Erythroblast (primary cell): ENCODE measurements at regions not wholly inside any gene's neighbourhood (a gene's known extent, or its start where the extent isn't known, plus 50 kb on each side); places are given as distances from the start of the nearest gene placed in this dataset.
"Not testable (repeated sequence)": the region's sequence is repeated elsewhere in the genome, so short reads cannot be mapped to it uniquely, and the experiment has no call there.

ENCODE experiments used
- DNase-seq, 2 experiments: peaks; one replicate each; lab custom pipeline; 2025; lab: John Stamatoyannopoulos, UW
- GATA1 ChIP-seq: IDR thresholded peaks from 2 replicates; pipeline ENCODE4 v1.6.1; 2011; ENCODE audit warnings: low read depth, mild to moderate bottlenecking, control low read depth, low read length, moderate library complexity
- POLR2A ChIP-seq: IDR thresholded peaks from 2 replicates; pipeline ENCODE4 v1.6.1; 2011; ENCODE audit warnings: mild to moderate bottlenecking, low read length

GRCh38 chr3:177800561-177800960, 603.3 kb upstream of the TBL1XR1 start:
- no peak for DNase-seq

GRCh38 chr3:177802151-177802900, 605.0 kb upstream of the TBL1XR1 start:
- TF ChIP-seq GATA1, result no peak
- TF ChIP-seq POLR2A, result no peak

More at GRCh38 chr3:177800561-177800960, 603.3 kb upstream of the TBL1XR1 start:
- no peak for TF ChIP-seq GATA1
- no peak for TF ChIP-seq POLR2A

GRCh38 chr3:177803500-177803899, 606.2 kb upstream of the TBL1XR1 start:
- TF ChIP-seq GATA1, result no peak
- TF ChIP-seq POLR2A, result no peak
- DNase-seq, result no peak

More at GRCh38 chr3:177802151-177802900, 605.0 kb upstream of the TBL1XR1 start:
- no peak for DNase-seq

GRCh38 chr3:177804032-177804431, 606.8 kb upstream of the TBL1XR1 start:
- TF ChIP-seq GATA1 (no peak), POLR2A (no peak)
- no peak for DNase-seq

GRCh38 chr3:177804646-177805045, 607.4 kb upstream of the TBL1XR1 start:
- no peak for DNase-seq
- TF ChIP-seq GATA1 (no peak), POLR2A (no peak)

GRCh38 chr3:177807150-177807875, 610.0 kb upstream of the TBL1XR1 start:
- TF ChIP-seq POLR2A (no peak), GATA1 (no peak)
- no peak for DNase-seq

- not testable (repeated sequence) for DNase-seq
Observed at GRCh38 chr3:177808928-177809478, 611.7 kb upstream of the TBL1XR1 start.

- no peak for TF ChIP-seq POLR2A
- TF ChIP-seq GATA1, result no peak
Observed at GRCh38 chr3:177810162-177810623, 612.9 kb upstream of the TBL1XR1 start.

GRCh38 chr3:177811112-177811511, 613.8 kb upstream of the TBL1XR1 start:
- TF ChIP-seq POLR2A, result no peak
- no peak for TF ChIP-seq GATA1
- DNase-seq, result no peak

More at GRCh38 chr3:177810162-177810623, 612.9 kb upstream of the TBL1XR1 start:
- no peak for DNase-seq

GRCh38 chr3:177811835-177812234, 614.6 kb upstream of the TBL1XR1 start:
- DNase-seq, result no peak
- TF ChIP-seq GATA1 (no peak), POLR2A (no peak)

GRCh38 chr3:177812492-177812891, 615.2 kb upstream of the TBL1XR1 start:
- TF ChIP-seq GATA1 (no peak), POLR2A (no peak)
- no peak for DNase-seq

GRCh38 chr3:177813322-177813721, 616.0 kb upstream of the TBL1XR1 start:
- no peak for DNase-seq
- no peak for TF ChIP-seq POLR2A
- no peak for TF ChIP-seq GATA1

- no peak for TF ChIP-seq GATA1
- no peak for DNase-seq
Observed at GRCh38 chr3:177816667-177817208, 619.5 kb upstream of the TBL1XR1 start.

GRCh38 chr3:177817751-177818150, 620.5 kb upstream of the TBL1XR1 start:
- DNase-seq, result no peak
- TF ChIP-seq GATA1 (no peak), POLR2A (no peak)
